SK-N-SH treated with all-trans-retinoic acid at 6 μM for 48 hours (cell line): ENCODE measurements at regions not wholly inside any gene's neighbourhood (a gene's known extent, or its start where the extent isn't known, plus 50 kb on each side); places are given as distances from the start of the nearest gene placed in this dataset.

ENCODE experiments used
- ATAC-seq: fragments of 200-7000 bp; cut with Tn5 transposase; 3 replicates; pipeline ENCODE4 v1.9.1; 2020; ENCODE audit warnings: mild to moderate bottlenecking, moderate library complexity
- ARNTL ChIP-seq: fragments of 450-650 bp; formaldehyde crosslinking; IDR thresholded peaks from 2 replicates; pipeline ENCODE4 v1.5.0; 2020; ENCODE audit warnings: low read depth, mild to moderate bottlenecking, moderate library complexity, borderline replicate concordance
- BACH2 ChIP-seq: fragments of 250-450 bp; sonication (Bioruptor Pico); IDR thresholded peaks from 2 replicates; pipeline ENCODE4 v1.9.0; 2021; ENCODE audit warnings: mild to moderate bottlenecking, borderline replicate concordance
- CREB5 ChIP-seq: fragments of 250-450 bp; sonication (Bioruptor Pico); IDR thresholded peaks from 2 replicates; pipeline ENCODE4 v1.5.1; 2020; ENCODE audit warnings: low read depth, mild to moderate bottlenecking, moderate library complexity
- CSDC2 ChIP-seq: fragments of 250-450 bp; sonication (Bioruptor Pico); IDR thresholded peaks from 2 replicates; pipeline ENCODE4 v1.5.0; 2020; ENCODE audit warnings: mild to moderate bottlenecking, moderate library complexity
- CSRNP3 ChIP-seq: fragments of 250-450 bp; sonication (Bioruptor Pico); IDR thresholded peaks from 2 replicates; pipeline ENCODE4 v1.5.1; 2021; ENCODE audit warnings: mild to moderate bottlenecking, moderate library complexity
- ESRRG ChIP-seq: fragments of 250-450 bp; sonication (Bioruptor Pico); IDR thresholded peaks from 2 replicates; pipeline ENCODE4 v1.6.1; 2021; ENCODE audit warnings: mild to moderate bottlenecking
- OSR1 ChIP-seq: fragments of 250-450 bp; sonication (Bioruptor Pico); IDR thresholded peaks from 2 replicates; pipeline ENCODE4 v1.8.0; 2022; ENCODE audit warnings: moderate library complexity, mild to moderate bottlenecking, inconsistent platforms
- PATZ1 ChIP-seq: fragments of 250-450 bp; sonication (Bioruptor Pico); IDR thresholded peaks from 2 replicates; pipeline ENCODE4 v1.8.0; 2020; ENCODE audit warnings: mild to moderate bottlenecking, moderate library complexity, borderline replicate concordance
- POU6F1 ChIP-seq: fragments of 250-450 bp; sonication (Bioruptor Pico); IDR thresholded peaks from 2 replicates; pipeline ENCODE4 v1.8.0; 2021; ENCODE audit warnings: low read depth, mild to moderate bottlenecking, moderate library complexity, borderline replicate concordance
- RARB ChIP-seq: fragments of 250-450 bp; sonication (Bioruptor Pico); IDR thresholded peaks from 2 replicates; pipeline ENCODE4 v1.8.0; 2021; ENCODE audit warnings: mild to moderate bottlenecking, moderate library complexity
- SNAI2 ChIP-seq: fragments of 250-450 bp; sonication (Bioruptor Pico); IDR thresholded peaks from 2 replicates; pipeline ENCODE4 v1.5.0; 2020; ENCODE audit warnings: mild to moderate bottlenecking, moderate library complexity
- TCF4 ChIP-seq: fragments of 250-450 bp; sonication (Bioruptor Pico); IDR thresholded peaks from 2 replicates; pipeline ENCODE4 v1.8.0; 2021; ENCODE audit warnings: mild to moderate bottlenecking, moderate library complexity, borderline replicate concordance
- TOX ChIP-seq: fragments of 250-450 bp; sonication (Bioruptor Pico); IDR thresholded peaks from 2 replicates; pipeline ENCODE4 v1.8.0; 2021; ENCODE audit warnings: mild to moderate bottlenecking, moderate library complexity, borderline replicate concordance
- TSHZ2 ChIP-seq: fragments of 250-450 bp; sonication (Bioruptor Pico); IDR thresholded peaks from 2 replicates; pipeline ENCODE4 v1.5.0; 2020; ENCODE audit warnings: mild to moderate bottlenecking, moderate library complexity
- ZC3H10 ChIP-seq: fragments of 250-450 bp; sonication (Bioruptor Pico); IDR thresholded peaks from 2 replicates; pipeline ENCODE4 v1.5.1; 2021; ENCODE audit warnings: mild to moderate bottlenecking, moderate library complexity
- ZFP3 ChIP-seq: fragments of 250-450 bp; sonication (Bioruptor Pico); IDR thresholded peaks from 2 replicates; pipeline ENCODE4 v1.5.0; 2020; ENCODE audit warnings: mild to moderate bottlenecking, moderate library complexity
- ZFP30 ChIP-seq: fragments of 450-650 bp; formaldehyde crosslinking; IDR thresholded peaks from 2 replicates; pipeline ENCODE4 v1.5.0; 2022; ENCODE audit warnings: mild to moderate bottlenecking, moderate library complexity
- ZNF565 ChIP-seq: fragments of 450-650 bp; formaldehyde crosslinking; conservative IDR thresholded peaks from 2 replicates; pipeline ENCODE4 v1.5.0; 2020; ENCODE audit warnings: low read depth, mild to moderate bottlenecking, moderate library complexity
- ZNF70 ChIP-seq: fragments of 450-650 bp; formaldehyde crosslinking; IDR thresholded peaks from 2 replicates; pipeline ENCODE4 v1.5.0; 2020; ENCODE audit warnings: mild to moderate bottlenecking, moderate library complexity

- ATAC-seq = no peak
- TF ChIP-seq TOX (CRISPR knock-in tag) = no peak
- TF ChIP-seq ESRRG (CRISPR knock-in tag) = no peak
- TF ChIP-seq TCF4 (CRISPR knock-in tag) = no peak
- no peak for TF ChIP-seq OSR1 (CRISPR knock-in tag)
- no peak for TF ChIP-seq RARB
These were observed 82.0 kb upstream of the DPH5 start for GRCh38 chr1:101107496-101108110.

GRCh38 chr1:101105877-101106276, 80.3 kb upstream of the DPH5 start:
- TF ChIP-seq ESRRG (CRISPR knock-in tag) = no peak
- no peak for TF ChIP-seq CSDC2 (CRISPR knock-in tag)
- no peak for TF ChIP-seq RARB
- no peak for TF ChIP-seq ZFP30 (CRISPR knock-in tag)
- no peak for ATAC-seq

GRCh38 chr1:101102426-101103156, 77.0 kb upstream of the DPH5 start:
- ATAC-seq = no peak

GRCh38 chr1:101101360-101101759, 75.8 kb upstream of the DPH5 start:
- no peak for ATAC-seq
- no peak for TF ChIP-seq CREB5 (CRISPR knock-in tag)
- no peak for TF ChIP-seq TCF4 (CRISPR knock-in tag)
- no peak for TF ChIP-seq TSHZ2 (CRISPR knock-in tag)
- TF ChIP-seq ESRRG (CRISPR knock-in tag) = no peak
- TF ChIP-seq ZNF565 (CRISPR knock-in tag) = no peak
- TF ChIP-seq SNAI2 (CRISPR knock-in tag) = no peak
- no peak for TF ChIP-seq ZNF70 (CRISPR knock-in tag)

More at GRCh38 chr1:101102426-101103156, 77.0 kb upstream of the DPH5 start:
- TF ChIP-seq ESRRG (CRISPR knock-in tag) = no peak
- no peak for TF ChIP-seq CSRNP3 (CRISPR knock-in tag)
- no peak for TF ChIP-seq ZNF565 (CRISPR knock-in tag)
- TF ChIP-seq PATZ1 = no peak
- no peak for TF ChIP-seq ZFP3 (CRISPR knock-in tag)
- no peak for TF ChIP-seq ZC3H10 (CRISPR knock-in tag)
- no peak for TF ChIP-seq CREB5 (CRISPR knock-in tag)
- TF ChIP-seq ARNTL (CRISPR knock-in tag) = no peak
- TF ChIP-seq CSDC2 (CRISPR knock-in tag) = no peak
- no peak for TF ChIP-seq OSR1 (CRISPR knock-in tag)
- no peak for TF ChIP-seq BACH2 (CRISPR knock-in tag)
- TF ChIP-seq POU6F1 (CRISPR knock-in tag) = no peak
